Stimulated activated CD8-positive, alpha-beta memory T cell treated with anti-CD3 and anti-CD28 coated beads, Interleukin-4, amount 100 ng/mL, for 24 hours (primary cell): ENCODE measurements at regions not wholly inside any gene's neighbourhood (a gene's known extent, or its start where the extent isn't known, plus 50 kb on each side); places are given as distances from the start of the nearest gene placed in this dataset.
"Not testable (repeated sequence)": the region's sequence is repeated elsewhere in the genome, so short reads cannot be mapped to it uniquely, and the experiment has no call there.

Source experiments
- DNase-seq: peaks from one replicate; pipeline ENCODE4 v3.0.0-alpha.2; 2020; ENCODE audit warnings: low read depth

DNA sequence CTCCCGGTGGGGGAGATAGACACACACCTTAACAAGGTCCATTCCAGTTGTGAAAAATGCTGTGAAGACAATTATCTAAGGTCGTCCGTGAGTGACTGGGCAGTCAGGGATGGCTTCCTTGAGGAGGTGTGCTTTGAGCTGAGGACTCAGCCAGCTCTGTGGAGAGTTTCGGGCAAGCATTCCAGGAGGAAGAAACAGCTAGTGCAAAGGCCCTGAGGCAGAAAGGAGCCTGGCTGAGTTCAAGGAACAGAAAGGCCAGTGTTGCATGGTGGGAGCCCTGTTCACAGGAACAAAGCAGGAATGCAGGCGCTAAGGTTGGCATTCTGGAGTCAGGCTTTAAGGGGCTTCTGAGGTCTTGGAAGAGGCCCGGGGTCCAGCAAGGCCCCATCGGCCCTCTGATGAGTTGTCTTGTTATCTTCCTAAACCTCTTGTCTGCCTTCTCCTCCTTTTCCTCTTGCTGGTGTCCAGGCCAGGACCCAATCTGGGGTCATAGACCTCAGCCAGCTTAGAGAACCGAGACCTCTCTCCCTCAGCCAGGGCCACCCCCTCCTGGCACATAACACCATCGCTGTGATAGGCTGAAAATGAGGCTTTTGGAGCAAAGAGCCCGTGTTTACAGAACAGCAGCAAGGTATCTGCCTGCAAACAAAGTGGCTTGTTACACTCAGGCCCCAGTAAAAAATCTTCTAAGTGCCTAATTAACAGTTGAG lies 270.2 kb upstream of the MVB12B start:
- no peak for DNase-seq

DNA sequence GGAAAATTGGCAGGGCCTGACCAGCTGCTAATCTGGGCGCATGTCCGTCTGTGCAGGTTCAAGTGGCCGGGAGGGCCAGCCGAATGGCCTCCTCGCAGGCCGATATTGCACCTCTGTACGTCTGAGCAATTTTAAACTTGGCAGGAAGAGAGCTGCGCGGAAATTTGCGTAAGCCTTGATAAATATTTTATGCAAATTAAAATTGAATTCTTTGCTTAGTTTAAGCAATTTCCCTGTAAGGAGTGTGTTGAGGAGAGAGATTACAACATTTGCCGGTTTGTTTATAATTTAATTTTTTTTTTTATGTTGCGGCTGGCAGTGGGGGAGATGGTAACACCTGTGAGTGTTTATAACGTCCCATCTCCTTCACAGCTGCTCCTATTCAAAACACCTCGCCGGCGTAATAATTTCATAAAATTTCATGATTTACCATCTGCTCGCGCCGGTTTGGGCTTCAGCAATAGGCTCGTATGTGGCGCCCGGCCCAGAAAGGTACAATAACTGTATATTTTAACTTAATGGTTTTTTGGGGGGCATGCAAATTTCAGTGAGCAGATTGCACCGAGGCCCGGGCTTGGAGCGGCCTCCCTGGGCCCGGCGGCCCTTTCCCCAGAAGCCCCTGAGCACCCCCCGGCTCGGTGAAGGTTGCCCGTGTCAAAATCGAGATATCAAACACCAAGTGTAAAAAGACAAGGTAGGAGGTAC lies 269.4 kb upstream of the MVB12B start:
- DNase-seq: no peak

DNA sequence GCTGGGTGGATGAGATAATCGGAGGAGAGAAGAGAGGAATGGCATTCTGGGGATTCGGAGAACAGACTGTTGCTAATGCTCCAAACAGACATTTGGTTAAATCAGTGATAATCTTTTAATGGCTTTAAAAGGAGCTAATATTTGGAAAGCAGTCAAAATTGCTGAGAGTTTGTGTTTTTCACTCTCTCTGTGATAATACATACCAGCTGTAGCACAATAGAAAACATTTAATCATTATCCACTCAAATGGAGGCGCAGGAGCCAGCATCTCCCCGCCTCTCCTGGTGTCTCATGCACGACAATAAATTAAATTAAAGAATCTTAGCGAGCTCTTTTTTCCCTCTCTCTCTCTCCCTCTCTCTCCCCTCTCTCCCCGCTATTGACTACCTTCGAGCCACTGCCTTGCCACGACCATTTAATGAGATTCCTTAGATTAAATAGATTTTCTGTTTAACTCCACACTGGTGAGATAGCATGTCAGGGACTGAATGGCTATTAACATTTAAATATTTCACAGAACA lies 268.6 kb upstream of the MVB12B start:
- no peak for DNase-seq

DNA sequence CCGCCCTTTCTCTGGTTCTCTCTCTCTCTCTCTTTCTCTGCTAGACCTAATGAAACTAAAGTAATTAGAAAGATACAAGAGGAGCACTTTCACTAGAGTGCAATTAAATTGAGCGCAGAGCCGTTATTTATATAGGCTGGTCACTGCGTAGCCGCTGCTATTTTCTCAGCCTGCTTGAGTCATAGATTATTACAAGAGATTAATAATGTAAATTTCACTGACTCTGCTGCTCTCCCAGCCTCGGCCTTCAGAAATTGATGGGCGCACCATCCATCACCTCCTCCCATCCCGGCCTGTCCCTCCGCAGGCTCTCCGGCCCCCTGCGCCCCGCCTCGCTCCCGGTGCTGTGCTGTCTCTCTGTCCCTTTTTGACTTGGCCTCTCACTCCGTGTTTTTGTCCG lies 268.0 kb upstream of the MVB12B start:
- DNase-seq: no peak

DNA sequence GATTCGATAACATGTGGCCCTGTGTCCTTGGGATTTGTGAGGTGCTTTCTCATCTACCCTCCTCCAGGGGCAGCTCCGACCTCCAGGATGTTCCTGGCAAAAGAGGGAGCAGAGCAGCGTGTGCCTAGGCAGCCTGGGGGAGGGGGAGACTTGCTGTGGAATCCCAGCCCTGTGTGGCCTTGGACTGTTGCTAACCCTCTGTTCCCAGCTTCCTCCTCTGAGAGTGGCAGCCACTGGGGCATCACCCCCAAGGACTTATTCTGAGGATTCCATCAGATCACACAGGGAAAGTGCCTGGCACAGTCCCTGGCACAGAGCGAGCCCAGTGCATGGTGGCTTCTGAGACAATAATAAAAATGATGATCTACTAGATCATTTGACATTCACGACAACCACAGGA lies 265.1 kb upstream of the MVB12B start:
- DNase-seq: no peak

DNA sequence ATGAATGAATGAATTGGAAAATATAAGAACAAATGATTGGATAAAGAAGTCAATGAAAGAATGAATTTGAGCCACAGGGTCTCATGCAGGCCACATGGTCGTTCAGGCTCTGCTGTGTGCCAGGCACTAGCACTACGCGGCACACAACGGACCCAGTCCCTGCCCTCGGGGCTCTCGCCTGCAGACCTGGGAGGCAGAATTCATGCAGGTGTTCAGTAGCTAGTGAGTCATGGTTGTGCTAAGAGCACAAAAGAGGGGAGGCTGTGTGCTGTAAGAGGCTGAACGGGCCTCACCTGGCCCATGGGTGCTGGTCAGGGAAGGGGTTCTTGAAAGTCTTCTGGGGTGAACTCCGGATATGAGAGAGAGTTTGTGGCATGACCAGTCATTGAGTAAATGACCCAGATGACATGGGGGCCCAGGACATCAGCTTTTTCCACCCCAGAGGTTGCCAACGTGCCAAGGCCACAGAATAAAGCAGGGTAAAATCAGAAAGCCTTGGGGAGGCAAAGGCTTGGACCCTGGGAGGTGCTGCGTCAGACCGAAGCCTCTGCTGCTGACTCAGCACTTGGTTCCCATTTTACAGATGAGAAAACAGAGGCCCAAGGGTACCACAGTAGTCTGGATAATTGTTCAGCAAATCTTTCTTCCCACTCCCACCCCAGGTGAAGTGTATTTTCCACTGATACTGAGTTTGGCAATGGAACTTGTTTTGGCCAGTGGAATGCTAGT lies 264.3 kb upstream of the MVB12B start:
- no peak for DNase-seq

DNA sequence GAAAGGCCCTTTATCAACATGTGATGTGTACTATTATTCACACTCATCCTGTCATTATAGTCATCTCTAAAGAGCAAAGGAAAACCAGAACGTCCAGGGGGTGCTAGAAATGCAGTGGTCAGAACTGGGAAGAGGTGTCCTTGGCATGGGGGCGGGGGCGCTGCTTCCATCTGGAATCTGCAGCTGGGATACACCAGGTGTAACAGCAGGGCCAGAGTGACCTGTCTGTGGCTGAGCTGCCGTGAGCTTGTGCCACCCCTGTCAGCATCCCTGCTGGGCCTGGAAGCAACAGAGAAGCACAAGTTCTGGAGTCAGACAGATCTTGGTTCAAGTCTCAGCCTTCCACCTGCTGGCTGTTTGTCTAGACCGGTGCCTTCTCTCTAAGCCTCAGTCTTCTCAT lies 263.3 kb upstream of the MVB12B start:
- no peak for DNase-seq

DNA sequence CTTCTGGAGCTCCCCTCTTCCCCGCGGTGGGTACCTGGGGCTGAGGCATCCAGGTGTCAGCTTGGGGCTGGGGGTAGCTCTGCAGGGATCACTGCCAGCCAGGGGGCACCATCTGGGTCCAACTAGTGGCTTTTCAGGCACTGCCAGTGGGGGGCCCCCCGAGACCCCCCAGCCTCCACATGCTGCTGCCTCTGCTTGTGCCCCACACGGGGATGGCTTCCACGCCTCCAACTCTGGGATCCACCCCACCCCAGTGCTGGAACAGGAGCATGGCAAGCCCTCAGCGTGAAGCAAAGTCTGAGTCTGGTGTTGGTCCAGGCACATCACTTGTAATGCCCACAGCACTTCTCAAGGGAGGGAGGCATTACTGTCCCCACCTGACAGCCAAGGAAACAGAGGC lies 260.5 kb upstream of the MVB12B start:
- DNase-seq: no peak

DNA sequence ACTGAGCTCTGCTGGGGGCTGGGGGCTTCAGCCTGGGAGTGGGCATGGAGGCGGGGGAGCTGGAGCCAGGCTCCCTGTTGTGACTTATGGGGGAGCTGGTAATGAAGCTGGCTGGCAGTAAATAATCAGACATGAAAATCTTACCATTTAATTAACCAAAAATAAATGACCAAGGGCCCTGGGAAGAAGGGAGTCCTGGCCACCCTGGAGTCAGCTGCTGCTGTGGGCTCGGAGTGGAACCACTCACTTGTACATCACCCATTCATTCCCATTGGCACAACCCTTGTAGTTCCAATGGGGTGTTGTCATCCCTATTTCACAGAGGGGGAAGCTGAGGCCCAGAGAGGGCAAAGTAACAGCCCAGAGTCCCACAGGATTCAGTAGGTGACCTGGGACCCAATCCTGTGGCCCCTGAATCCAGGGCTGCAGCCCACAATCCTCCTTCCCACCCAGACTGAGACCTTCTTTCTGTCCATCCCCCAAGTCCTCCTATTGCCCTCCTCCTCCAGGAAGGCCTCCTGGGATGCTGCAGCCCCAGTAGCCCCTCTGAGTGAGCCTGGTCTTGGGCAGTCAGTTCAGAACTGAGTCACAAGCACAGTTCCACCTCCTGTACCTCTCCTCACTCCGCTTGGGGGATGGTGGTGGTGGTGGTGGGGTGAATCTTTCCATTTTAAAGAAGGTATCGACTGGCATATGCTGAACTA lies 259.4 kb upstream of the MVB12B start:
- DNase-seq: no peak

DNA sequence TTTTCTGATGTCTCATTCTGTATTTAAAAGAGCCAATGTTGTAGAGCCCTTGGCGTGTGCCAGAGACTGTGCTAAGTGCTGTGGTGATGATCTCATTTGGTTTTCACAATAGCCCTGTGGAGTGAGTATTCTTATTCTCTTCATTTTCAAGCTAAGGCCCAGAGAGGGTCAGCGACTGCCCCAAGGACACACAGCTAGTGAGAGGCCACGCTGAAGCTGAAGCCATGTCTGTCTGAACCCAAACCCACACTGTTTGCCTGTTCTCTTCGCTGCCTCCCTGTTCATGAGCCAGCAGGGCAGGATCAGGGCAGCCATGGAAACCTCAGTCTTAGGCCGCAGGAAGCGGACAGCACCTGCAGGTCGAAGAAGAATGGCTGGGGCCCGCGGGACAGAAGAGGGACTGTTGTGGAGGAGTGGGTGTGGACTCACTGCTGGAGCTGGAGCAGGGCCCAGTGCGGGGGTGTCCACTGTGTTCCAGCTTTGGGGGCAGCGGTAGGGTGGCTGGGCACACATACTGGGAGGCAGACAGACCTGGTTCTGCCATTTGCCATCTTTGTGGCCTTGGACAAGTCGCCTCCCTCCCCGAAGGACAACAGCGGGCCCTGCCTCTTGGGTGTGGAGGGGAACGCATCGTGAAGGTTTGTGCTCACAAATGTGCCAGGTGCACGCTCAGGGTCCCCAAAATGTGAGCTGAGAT lies 257.9 kb upstream of the MVB12B start:
- DNase-seq: no peak

DNA sequence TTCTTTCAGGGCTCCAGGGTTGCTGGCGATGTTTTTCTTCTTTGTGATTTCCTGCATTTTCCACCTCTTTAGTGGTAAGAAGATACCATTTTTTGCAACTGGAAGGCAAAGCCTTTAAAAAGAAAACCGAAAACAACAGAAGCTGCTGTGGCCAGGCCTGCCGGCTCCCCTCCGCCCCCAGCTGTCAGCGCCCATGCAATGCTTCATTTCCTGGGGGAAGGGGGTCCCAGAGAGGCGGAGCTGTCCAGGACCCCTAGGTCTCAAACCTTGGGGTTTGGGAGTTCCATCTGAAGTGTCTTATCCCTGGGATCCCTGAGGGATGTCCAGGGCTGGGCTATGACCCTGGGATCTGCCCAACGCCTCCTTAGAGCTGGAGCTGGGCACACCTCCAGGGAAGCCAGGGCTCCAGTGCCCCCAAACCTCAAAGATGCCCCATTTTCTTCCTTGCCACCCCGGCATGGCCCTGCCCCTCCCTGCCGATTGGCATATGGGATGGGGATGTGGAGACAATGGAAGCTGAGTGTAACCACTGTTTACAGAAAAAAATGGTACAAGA lies 257.2 kb upstream of the MVB12B start:
- no peak for DNase-seq

DNA sequence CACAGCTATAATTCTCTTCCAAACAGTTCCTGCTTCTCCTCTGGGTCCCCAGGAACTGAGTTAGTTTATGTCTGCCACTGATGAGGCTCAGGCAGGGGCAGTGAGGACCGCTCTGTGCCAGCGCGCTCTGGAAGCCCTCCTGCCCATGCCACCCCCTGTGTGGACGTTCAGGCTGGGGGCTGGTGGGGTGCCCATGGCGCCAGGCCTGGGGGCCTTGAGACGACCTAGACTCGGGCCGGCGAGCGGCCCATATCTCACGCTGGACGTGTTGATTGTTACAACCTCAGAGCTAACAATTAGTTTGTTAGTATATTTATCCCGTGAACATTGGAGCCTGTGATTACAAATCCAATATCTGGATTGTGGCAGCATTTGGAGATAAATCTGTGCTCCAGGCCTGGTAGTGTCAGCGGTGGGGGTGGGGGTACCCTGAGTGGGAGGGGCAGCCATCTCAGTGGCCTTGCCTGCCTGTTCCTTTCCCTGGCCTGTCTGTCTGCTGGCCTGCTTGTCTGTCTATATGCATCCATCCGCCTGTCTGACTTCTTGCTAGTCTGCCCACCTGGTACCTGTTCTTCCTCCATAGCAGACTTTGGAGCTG lies 256.5 kb upstream of the MVB12B start:
- DNase-seq: no peak

DNA sequence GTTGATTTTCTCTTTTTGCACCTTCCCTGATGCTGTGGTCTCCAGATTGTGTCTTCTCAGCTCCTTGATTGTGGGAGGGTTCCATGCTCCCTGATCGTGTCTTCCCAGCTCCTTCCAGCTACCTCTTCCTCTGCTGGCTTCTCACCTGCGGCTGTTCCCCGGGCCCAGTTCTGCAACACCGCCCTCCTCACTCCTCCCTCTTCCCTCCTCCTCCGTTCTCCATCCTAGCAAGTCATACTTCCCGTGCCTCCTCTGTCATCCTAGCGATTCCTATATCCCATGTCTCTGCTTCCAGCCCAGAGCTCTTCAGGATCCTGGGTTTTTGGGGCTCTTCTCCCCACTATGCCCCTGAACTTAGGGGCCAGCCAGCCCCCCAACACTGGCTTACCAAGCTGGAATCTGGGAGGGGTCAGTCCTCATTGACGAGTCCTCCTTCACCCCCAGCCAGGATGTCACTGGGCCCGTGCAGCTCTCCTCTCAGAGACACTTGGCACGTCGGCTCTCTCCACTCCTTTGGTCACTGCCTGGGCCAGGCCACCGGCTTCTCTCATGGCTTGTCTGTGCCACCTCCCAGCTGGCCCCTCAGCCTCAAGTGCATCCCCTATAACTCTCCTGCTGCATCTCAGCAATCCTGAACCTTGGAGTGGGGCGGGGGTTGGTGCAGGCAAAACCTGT lies 255.4 kb upstream of the MVB12B start:
- DNase-seq: no peak

DNA sequence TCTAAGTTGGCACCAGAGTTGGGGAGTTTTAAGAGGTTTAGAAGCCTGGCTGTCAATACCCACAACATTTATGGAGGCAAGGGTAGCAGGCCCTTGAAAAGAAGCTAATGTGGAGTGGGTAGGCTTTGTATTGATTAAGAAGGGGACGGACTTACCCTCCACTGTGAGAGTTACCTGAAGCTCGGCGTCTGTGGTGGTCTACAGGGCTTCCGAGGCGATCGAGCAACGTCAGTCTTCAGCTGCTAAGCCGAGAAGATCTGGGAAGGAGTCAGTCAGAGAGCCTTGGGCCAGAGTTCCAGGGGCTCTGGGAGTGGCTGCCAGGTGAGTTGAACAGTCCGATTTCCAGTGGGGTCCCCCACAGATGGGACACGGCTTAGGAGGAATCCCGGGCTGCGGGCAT lies 249.0 kb upstream of the MVB12B start:
- not testable (repeated sequence) for DNase-seq

DNA sequence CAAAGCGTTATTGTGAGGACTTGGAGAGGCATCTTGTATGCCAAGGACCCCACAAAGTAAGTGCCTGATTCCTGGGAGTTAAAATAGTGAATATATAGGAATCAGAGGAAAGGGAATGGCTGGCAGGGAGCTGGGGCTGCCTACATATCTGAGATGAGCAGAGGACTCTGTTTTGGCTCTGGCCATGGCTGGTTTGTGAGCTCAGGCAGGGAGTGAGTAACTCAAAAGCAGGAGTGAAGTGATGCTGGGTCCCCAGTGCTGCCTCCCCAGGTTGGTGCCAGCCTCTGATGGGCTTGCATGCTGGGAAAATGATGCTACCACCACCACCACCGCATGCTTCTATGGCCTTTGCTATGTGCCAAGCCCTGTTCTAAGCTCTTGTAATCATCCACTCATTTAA lies 246.0 kb upstream of the MVB12B start:
- DNase-seq: no peak

DNA sequence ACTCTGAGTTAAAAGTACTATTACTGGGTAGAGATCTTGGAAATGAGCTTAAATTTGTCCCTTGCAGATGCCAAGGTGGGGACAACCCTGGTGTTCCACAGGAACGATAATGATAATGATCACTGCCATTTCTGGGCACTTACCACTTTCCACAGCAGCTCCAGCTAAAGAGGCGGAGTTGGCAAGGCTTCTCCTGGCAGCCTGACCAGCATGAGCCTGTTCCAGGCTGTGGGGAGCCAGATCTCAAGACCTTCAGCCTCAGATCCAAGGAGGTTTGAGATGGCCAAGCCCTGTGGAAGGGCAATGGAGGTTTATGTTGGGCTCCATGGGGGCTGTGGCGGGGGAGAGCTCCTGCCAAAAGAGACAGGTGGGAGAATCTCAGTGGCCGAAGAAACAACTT lies 244.9 kb upstream of the MVB12B start:
- no peak for DNase-seq

DNA sequence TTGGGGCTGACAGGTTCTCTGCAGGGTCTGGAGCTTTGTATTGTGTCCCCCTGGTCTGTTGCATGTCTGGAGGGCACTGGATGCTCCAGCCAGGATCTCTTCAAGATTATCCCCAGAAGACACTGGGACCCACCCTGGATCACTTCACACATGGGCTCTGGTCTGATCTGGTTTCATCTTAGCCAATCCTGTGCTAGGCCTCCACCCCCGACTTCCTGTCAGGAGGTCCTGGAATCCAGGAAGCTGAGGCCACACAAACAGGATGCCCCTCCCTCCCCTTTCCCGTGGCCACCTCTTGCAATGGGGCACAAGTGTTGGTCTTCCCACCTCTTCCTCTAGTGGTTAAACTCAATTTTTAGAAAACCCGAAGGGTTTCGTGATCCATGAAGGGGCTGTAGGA lies 242.6 kb upstream of the MVB12B start:
- DNase-seq: no peak

DNA sequence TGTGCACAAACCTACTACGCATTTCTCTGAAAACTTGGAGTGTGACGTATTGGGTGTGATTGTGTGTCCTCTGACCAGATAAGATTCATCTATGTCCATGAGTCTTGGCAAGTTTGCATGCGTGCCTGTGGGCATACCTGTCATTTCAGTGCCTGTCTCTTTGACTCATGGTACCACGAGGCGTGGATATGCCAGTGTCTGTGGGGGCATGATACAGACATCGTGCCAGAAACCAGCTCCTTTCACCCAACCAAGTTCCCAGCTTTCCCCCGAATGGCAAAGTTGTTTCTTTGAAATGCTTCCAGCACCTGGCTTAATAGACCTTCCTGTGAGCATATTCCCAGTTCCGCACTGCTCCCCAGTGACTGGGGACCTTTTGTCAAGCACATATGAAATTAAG lies 241.9 kb upstream of the MVB12B start:
- DNase-seq: no peak

DNA sequence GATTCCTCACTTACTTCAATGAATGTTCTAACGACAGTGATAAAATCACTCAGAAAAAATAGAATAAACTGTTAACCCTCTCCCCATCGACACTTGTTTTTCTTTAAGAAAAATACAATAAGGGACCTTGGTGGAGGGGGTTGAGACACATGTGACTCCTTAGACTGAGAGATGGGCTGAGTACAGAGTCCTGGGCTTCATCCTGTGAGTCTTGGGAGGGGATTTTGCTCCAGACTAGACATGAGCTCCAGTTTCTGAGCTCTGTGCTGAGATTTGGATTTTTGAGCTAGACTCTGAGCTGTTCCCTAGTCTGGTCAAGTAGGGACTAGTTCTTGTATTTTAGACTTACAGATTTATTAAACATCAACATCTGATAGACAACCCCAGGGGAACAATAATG lies 241.5 kb upstream of the MVB12B start:
- no peak for DNase-seq

DNA sequence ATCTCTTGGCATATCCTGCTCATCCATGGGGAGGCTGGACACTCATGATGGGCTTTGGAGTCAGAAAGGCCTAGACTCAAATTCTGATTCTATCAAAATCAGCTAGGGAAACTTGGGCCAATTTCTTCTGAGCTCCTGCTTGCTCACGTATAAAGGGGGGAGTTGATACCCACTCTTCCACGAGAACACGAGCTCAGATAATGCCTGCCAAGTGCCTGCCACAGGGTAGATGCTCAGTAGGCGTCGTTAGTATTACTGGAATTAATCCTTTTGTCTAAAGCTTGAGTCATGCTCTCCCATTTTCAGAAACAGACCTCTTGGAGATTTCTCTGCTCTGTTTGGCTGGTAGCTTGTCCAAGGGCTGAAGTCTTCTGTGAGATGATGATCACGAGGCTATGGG lies 238.3 kb upstream of the MVB12B start:
- no peak for DNase-seq

DNA sequence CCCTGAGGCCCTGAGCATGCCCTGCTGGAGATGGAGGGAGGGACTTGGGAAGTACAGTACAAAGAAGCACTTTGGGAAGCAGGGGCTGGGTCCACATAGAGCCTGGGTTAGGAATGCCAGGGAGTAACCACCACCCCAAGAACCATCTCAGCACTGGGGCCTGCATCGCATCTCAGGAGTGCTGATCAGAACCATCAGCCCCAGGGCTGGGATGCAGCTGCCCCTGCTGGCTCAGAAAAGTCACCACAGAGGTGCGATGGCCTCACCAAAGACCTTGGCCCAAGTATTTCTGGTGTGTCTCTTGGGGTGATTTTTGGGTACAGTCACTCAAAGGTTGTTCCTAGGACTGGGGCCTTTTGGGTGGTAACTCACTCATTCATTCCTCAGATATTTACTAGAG lies 236.8 kb upstream of the MVB12B start:
- no peak for DNase-seq
